NCI-H748 (cell line): ENCODE measurements at regions not wholly inside any gene's neighbourhood (a gene's known extent, or its start where the extent isn't known, plus 50 kb on each side); places are given as distances from the start of the nearest gene placed in this dataset.

Source experiments
- DNase-seq: peaks from one replicate; lab custom pipeline; 2025; ENCODE audit not compliant: unreplicated experiment; lab: John Stamatoyannopoulos, UW

DNA sequence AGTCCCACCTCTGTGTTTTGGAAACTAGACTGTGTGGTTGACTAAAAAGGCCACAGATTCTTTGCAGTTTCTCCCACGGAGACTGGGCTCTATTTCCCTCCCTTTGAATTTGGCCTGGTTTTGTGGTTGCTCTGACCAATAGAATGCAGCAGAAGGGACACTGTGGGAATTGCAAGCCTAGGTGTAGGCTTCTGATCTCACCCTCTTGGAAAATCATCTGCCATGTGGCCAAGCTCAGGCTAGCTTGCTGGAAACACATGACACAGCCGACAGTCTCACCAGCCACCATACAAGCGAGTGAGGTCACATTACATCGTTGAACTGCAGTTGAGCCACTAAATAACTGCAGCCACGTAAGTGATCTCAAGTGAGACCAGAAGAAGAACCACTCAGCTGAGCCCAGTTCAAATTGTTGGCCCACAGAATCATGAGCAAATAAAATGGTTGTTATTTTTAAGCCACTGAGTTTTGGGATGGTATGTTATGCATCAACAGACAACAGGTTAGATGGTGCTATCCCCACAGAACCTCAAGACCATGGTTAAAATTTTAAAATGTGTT, 319.1 kb upstream of the MEX3C start:
- no peak for DNase-seq

DNA sequence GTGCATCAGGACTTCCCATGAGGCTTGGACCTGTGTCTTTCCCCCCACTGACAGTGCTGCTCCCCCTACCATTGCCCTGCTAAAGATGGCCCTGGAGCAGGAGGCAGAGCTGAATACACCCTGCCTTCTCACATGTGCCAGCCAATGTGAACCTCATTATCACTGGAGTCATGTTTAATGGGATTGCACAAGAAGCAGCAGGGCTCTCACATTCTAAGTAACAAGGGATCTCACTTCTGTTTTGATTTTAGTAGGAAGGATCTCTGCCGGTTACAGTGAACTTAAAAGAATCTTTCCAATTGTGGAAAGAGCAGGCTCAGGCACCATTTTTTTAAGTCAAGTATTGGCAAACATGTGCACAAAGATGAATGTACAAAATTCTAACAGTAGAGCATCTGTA, 322.1 kb upstream of the MEX3C start:
- DNase-seq, result no peak

DNA sequence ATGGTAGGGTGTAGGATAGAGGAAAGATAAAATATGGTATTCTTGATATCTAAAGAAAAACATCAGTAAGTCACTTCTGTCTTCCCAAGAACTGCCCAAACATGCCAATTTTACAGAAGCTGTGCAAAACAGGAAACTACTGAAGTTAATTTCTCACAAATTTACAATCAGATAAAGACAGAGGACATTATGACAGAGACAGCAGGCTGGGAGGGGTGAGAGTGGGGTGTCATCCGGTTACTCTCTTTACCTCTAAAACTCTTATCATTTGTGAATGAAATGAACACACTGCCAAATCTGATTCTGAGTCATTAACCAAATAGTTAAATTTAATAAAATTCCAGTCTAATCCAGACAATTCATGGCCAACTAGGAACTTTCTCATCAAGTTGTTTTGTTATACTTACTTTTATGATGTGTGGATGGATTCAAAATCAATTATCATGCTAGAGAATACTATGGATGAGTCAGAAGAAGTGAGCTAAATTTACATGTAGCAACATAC, 323.2 kb upstream of the MEX3C start:
- DNase-seq, result no peak

DNA sequence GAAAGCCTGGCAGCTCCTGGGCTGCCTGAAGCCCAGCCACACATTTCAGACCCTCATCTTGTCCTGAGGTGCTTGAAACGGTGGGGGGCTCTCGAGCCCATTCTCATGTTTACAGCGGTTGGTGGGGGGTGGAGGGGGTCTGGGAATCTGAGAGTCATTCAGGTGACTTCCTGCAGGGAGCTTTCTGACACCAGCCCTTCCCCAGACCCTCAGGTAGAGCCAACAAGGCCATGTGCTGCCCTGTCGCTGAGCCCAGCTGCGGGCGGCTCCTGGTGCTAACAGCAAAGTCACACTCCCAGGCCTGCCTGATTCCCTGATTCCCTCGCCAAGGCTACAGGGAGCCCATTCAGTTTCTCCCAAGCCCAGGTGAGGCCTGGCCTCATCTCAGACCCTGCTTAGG, 324.9 kb upstream of the MEX3C start:
- no peak for DNase-seq

DNA sequence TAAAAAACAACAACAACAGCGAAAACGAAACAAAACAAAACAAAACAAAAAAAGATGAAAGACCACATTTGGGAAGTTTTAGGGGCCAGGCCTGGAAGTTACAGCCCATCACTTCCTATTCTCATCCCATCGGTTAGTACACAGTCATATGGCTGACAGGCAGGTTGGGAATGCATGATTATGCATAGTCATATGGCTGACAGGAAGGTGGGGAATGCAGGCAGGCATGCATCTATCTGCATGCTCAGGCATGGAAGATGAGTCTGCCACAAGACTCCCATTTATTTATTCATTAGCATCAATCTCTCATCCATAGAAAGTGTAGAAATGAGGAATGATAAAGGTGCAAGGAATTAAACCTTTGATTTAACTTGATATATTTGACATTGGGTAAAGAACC, 325.3 kb upstream of the MEX3C start:
- DNase-seq, result no peak

DNA sequence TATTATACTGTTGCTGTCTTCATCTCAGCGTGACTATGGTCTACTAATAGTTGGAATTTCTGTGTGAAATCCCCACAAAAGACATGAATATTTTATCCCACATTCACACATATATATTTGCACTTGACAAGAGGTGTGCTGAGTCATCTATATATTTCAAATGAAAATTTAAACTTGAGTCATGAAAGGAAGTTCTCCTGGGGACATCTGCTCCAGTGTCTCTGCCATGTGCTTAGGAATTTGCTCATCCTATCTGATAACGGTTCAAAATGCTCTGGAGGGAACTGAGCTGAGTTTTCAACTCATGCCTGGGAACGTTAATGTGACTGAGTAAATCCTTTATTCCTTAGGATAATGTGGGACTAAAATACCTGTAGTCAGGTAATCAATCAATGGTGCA, 326.2 kb upstream of the MEX3C start:
- DNase-seq, result no peak

DNA sequence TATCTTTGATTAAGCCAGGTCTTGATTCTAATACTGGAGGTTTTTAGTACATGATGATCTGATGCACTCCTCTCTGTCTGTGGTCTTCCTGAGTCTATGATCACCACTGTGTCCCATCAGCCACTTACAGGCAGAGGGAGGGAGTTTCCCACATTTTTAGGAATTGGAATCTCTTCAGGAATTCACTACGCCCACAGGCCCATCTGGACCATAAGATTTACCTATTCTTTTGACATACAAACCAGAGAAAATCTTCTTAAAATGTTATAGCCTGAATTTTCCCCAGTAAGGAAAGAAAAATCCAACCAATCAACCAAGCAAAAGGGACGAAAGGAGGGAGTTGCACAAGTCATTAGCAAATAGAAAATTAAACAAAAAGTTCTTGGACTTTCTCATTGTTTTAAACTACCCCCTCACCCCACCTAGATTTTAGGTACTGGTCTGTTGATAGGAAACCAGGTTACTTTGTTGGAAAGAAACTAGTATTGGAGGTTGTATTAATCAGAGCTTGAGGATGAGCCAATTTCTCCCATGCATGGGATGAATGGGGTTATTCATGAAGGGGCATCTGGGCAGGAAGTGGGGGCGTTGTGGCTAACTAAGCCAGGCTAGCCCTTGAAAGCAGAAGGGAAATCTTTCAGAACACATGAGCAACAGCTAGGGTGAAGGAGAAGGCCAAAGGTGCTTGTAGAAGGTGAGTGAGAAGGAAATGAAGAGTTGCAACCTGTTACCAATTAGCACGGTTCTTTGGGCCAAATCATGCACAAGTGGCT, 328.2 kb upstream of the MEX3C start:
- no peak for DNase-seq

DNA sequence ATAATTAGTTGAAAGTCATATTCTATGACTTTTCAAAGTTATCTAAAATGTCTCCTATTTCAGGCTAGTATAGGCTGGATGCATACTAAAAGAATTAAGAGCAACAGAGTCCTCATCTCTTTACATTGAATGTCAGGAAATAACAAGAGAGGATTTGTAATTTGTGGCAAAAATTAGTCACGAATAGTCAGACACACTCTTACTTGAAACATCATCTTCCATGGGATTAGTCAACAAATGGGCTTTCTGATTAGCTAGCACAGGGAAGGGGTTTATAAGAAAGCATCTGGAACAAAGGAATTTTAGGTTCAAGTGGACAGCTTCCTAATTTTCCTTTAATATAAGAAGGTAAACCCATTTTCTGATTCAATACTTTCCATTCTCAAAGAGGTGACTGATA, 330.3 kb upstream of the MEX3C start:
- DNase-seq, result no peak

DNA sequence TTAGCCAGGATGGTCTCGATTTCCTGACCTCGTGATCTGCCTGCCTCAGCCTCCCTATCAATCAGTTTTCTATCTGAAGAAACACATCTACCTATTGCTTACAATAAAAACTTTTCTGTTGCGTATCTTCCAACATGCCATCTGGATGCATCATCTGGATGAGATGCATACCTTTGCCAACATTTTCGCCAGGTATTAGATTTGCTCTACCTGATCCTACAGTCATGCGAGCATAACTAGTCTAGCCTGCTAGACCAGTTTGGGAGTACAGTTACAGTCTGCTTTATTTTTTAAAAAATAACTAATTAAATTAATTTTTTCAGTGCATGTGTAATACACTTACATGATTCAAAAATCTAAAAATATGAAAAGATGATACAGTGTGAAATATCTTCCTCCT, 334.0 kb upstream of the MEX3C start:
- peak; percentile 40 for DNase-seq

DNA sequence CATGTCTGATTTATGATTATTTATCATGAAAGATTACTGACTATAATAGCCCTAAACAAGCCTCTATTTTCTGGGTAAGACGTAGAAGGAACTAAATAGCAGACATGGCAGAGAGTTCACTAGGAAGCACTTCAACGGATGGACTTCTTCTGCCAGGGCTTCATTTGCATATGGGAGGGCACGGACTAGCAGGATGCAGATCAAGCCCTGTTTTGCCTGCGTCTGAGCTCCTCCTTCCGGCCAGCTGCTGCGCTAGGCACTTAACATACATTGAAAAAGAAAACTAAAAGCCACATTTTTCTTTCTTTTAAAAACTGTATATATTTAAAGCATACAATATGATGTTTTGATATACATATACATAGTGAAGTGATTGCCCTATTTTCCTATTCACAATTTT, 340.0 kb upstream of the MEX3C start:
- DNase-seq, result peak; percentile 82

DNA sequence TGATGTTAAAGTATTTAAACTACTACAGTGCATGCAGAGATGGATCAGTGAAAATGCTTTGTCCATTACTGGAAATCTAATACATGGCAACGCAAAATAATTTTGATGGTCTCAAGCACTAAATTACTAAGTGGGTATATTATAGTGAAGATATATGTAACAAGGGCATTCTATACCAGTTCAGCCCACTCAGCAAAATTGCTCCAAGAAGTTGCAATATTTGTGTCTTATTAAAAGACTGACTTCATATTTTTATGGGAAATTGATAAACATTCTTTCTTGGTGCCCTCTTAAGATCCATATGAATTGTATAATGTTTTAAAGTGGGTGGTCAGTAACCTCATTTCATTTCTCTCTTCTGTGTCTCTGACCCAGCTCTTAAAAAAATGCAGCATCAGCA, 343.1 kb upstream of the MEX3C start:
- no peak for DNase-seq

DNA sequence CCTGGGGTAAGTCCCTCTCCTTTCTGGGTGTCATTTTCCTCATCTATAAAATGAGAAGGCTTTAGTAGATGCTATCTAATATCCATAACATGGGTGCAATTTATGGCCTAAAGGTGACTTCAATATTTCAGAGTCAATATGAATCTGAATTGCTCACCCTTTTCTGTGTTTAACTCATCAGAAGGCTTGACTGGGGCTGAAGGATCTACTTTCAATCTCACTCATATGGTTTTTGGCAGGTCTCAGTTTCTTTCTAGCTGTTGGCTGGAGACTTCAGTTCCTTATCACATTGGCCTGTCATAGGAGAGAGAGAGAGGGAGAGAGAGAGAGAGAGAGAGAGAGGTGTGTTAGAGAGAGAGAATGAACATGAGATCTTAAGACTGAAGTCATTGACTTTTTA, 343.7 kb upstream of the MEX3C start:
- no peak for DNase-seq

DNA sequence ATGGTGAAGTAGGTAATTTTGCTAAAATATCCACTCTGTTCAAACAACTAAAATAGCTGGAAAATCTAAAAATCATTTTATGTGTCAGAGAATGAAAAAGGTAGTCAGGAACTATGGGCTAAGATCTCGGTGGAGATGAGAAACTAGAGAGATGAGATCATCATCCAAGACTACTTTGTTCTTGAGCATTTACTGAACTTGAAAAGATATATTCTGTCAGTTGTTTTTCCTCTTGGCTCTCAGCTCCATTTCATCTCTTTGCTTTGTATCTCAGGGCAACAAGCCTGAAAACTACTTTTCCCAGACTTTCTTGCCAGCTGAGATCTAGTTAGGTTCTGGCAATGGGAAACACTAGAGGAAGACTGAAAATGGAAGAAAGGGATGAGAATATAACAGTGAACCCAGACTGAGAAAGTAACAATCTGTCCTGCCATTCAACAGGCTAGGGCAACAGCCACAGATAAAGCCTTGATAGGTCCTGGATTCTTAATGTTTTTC, 346.2 kb upstream of the MEX3C start:
- DNase-seq, result no peak

DNA sequence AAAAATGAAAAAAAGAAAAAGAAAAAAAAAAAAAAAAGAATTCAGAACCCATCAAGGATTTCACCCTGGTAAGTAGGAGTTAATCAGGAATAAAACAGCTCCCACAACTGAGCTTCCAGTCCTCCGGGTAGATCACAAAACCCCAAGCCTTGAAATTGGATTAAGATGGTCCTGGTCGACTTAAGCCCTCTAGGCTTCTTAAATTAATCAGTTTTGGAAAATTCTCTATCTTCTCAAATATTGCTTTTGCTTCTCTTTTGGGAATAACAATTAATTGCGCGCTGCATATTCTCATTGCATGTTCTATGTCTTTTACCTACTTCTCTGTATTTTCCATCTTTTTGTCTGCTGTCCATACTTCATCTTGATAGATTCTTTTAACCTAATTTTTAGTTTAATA, 348.0 kb upstream of the MEX3C start:
- DNase-seq, result no peak

DNA sequence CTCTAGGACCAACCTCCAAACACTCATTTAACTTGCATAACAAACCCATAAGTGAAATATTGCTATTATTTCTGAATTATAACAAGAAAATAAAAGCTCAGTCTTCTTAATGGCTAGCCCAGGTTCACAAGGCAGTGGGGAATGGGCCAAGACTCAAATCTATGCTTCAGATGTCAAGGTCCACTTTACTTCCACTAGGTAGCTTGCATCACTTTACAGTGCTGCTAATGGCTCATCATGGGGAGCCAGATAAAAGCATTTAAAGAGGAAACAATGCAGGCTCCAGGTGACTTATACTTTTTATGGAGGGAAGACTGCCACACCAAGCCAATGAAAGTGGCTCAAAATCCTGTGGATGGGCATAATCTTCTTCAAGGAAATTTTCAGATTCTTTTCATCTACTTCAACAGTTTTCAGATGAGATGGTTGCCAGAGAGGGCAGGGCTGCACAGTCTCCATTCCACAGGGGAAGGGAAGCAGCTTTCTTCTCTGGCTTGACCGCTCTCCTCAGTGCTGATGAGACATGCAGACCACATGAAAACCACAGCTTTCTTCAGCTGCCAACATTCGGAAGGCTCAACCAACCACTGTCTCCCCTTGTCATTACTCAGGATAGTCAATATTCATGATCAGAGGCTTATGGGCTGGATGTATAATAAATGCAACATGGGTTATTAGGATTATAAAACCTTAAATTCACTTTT, 361.9 kb upstream of the MEX3C start:
- DNase-seq, result no peak

DNA sequence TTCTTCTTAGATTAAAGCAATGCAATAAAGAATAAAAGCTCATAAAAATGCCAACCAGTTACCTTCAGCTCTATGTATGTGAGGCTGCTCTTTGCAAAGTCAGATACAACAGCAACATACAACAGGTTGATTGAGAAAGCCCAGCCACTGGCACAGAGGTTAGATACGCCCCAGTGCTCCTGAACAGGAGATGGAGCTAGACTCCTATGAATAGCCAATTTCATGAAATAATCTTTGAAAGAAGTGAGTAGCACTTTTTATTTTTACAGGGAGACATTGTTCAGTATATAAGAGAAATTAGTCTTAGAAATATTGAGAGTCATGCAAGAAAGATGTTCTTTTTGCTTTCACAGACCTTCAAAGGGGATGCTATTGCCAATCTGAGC, 362.4 kb upstream of the MEX3C start:
- DNase-seq, result peak; percentile 11

DNA sequence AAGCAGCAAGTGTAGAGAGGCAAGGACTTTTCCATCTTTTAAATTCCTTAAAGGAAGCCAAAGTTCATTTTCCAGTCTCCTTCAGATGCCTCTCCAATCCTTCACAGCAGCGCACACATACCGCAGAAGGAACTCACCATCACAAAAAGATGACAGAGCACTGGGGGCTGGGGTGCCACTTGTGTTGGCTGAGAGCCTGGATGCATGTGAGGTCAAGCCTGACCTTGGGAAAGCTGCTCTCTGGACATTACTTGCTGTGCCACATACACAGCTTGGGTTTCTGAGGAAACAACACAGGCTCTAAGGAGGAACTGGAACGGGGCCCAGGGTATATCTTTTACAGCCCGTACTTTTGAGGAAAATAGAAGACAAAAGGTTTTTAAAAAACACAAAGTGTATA, 364.3 kb upstream of the MEX3C start:
- no peak for DNase-seq

DNA sequence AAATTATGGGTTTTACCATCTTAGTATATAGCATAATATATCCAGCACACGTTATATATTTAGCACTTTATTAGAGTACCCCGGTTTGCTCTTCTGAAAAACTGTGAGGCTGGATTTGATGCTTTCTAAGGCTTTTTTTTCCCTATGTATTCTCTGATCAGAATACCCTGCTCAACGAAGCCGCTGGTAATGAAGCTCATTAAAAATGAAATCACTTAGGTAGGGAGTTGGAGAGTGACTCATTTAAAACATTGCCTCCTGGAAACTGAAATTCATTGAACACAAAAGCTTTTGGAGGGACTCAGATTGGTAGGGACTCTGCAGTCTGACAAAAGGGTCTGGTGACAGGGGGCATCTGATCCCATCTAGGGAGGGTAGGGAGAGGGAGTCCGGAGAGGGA, 365.4 kb upstream of the MEX3C start:
- DNase-seq, result no peak

DNA sequence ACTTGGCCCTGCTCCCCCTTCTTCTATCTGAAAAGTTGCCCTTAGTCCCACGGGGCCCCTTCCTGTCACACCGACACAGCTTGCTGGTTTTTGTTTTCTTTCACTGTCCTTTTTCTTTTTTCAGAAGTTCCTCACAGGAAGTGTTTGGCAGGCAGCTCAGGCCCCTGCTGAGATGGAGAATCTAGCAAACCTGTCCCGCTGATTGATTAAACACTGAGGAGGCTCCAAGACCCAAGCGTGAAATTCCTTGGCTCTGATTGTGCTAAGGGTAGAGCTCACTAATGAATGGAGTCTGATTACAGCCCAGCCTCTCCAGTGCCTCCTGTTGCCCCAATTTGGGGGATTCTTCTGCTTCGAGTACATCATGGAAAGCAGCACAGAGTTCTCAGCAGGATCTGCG, 365.9 kb upstream of the MEX3C start:
- no peak for DNase-seq

DNA sequence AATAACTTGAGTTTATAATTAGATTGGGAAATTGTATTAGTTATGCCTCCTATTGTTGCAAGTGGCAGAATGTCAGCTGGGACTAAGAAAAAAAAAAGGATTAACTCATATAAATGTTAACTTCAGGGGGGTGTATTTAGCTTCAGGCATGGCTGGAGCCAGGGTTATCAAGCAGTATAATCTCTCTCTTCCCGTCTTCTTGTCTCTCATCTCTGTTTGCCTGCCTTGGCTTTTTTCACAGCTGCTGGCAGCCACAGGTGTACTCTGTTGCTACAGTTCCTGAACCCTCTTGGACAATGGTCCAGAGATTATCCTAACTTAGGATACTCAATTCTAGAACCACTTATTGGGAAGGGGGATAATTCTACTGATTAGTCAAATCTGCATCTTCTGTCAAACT, 370.7 kb upstream of the MEX3C start:
- DNase-seq, result no peak

DNA sequence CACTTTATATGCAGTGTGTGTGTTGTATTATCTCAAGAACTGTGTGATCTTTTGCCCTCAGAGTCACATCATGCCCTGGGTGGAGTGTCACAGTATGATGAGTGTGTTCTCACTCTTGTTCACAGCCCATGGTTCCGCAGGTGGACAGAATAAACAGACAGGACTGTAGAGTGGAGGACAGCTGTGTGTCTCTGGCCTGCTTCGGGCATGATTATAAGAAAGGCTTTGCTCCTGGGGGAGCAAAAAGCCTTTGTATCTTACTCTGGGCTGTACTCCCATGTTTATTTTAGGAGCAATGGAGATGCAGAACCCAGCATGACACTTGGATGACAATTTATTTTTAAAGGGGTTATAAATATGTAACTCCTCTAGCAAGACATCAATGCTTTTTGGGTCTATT, 371.7 kb upstream of the MEX3C start:
- peak; percentile 38 for DNase-seq

DNA sequence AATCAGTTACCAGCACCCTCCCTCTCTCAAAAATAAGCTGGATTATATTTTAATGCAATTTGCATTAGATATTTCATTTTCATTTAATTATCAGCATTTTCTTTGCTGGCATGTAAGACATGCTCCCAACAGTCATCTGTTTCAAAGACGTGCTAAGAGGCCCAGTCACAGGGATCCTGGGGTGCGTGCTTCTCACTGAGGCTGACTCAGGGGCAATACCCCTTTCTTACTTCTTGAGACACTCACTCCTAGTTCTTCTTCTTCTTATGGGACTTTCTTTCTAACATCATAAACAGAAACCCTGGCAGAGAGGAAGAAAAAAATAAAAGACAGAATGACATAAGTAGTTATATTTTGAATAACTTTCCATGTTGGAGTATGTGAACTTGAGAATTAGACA, 372.1 kb upstream of the MEX3C start:
- no peak for DNase-seq
